GM12878 (cell line): ENCODE measurements at regions not wholly inside any gene's neighbourhood (a gene's known extent, or its start where the extent isn't known, plus 50 kb on each side); places are given as distances from the start of the nearest gene placed in this dataset.

Experiments used
- ATAC-seq: fragments of 200-7000 bp; cut with Tn5 transposase; 3 replicates; pipeline ENCODE4 v1.9.1; 2020; ENCODE audit warnings: mild to moderate bottlenecking, moderate library complexity
- BruUV-seq: library from RNA; stranded (reverse); fragments of 400-500 nt; replicated peaks from 2 replicates; lab custom pipeline; 2021; lab: Mats Ljungman, UMichigan
- CTCF ChIA-PET: fragments of 300-600 bp; sonication (Branson Sonifier 250); formaldehyde crosslinking; extraction: SDS; loops from one replicate; lab custom pipeline; 2021; ENCODE audit warnings: inconsistent platforms; lab: Yijun Ruan, JAX
- POLR2A ChIA-PET: fragments of 350-600 bp; formaldehyde crosslinking; extraction: SDS; loops from one replicate; lab custom pipeline; 2021; ENCODE audit warnings: inconsistent platforms; lab: Charles Lee
- RAD21 ChIA-PET: fragments of 300-600 bp; sonication (Branson Sonifier 250); formaldehyde crosslinking; loops from one replicate; lab custom pipeline; 2023; ENCODE audit warnings: antibody characterized with exemption; ENCODE audit not compliant: unreplicated experiment; lab: Charles Lee
- SMC1A ChIA-PET: fragments of 300-600 bp; sonication (Branson Sonifier 250); formaldehyde crosslinking; loops from one replicate; lab custom pipeline; 2023; ENCODE audit not compliant: unreplicated experiment, uncharacterized antibody; lab: Charles Lee
- DNase-seq: peaks from one replicate; pipeline ENCODE4 v3.0.0-alpha.2; 2011; ENCODE audit warnings: low read depth, low spot score
- FAIRE-seq: peaks from 3 replicates; lab custom pipeline; 2011; peaks lifted over from hg19 to GRCh38; lab: Jason Lieb, UNC
- H2AFZ ChIP-seq: 2 replicates; pipeline ENCODE4 v1.6.0; 2011; ENCODE audit warnings: low read depth, low read length, control low read depth; ENCODE audit not compliant: control insufficient read depth
- H3K27ac ChIP-seq: 2 replicates; pipeline ENCODE4 v1.5.1; 2011; ENCODE audit warnings: control low read depth; ENCODE audit not compliant: control insufficient read depth, insufficient read depth
- H3K27me3 ChIP-seq, 2 experiments: replicated peaks in 1 of 2; 2 replicates each; pipeline versions ENCODE4 v1.6.0 to v1.6.1; 2011; ENCODE audit warnings: low read length in 1 of 2; ENCODE audit not compliant: control insufficient read depth in 2 of 2, insufficient read depth in 2 of 2
- H3K36me3 ChIP-seq, 2 experiments: 2 replicates each; pipeline ENCODE4 v1.5.1; 2011; ENCODE audit warnings: low read length in 1 of 2; ENCODE audit not compliant: control insufficient read depth in 2 of 2, insufficient read depth in 2 of 2
- H3K4me1 ChIP-seq: 2 replicates; pipeline ENCODE4 v1.6.1; 2011; ENCODE audit warnings: mild to moderate bottlenecking, low read length, moderate library complexity, mixed read lengths; ENCODE audit not compliant: control insufficient read depth, insufficient read depth
- H3K4me2 ChIP-seq: 2 replicates; pipeline ENCODE4 v1.6.0; 2011; ENCODE audit warnings: control low read depth; ENCODE audit not compliant: control insufficient read depth, insufficient read depth
- H3K4me3 ChIP-seq: fragments of 200-600 bp; sonication (generic); 2 replicates; pipeline ENCODE4 v1.5.1; 2016
- H3K79me2 ChIP-seq: 2 replicates; pipeline ENCODE4 v1.6.0; 2011; ENCODE audit warnings: low read length; ENCODE audit not compliant: control insufficient read depth, insufficient read depth
- H3K9ac ChIP-seq: 2 replicates; pipeline ENCODE4 v1.8.0; 2011; ENCODE audit warnings: low read length, control low read depth, mixed read lengths; ENCODE audit not compliant: control insufficient read depth, insufficient read depth
- H3K9me3 ChIP-seq: replicated peaks from 3 replicates; pipeline ENCODE4 v1.5.1; 2011; ENCODE audit warnings: mild to moderate bottlenecking, low read length; ENCODE audit not compliant: control insufficient read depth, insufficient read depth
- H4K20me1 ChIP-seq: 2 replicates; pipeline ENCODE4 v1.6.0; 2011; ENCODE audit not compliant: control insufficient read depth, insufficient read depth
- CBFB ChIP-seq: IDR thresholded peaks from 2 replicates; pipeline ENCODE4 v1.6.1; 2016; ENCODE audit warnings: antibody characterized with exemption, low read depth
- CEBPB ChIP-seq, 2 experiments: fragments of 150-350 bp in 1 of 2; IDR thresholded peaks; 2 replicates each; pipeline ENCODE4 v1.6.1; 2012 to 2014; ENCODE audit warnings: low read depth in 2 of 2, low read length in 2 of 2, borderline replicate concordance in 1 of 2, inconsistent platforms in 1 of 2
- FOS ChIP-seq: IDR thresholded peaks from 3 replicates; pipeline ENCODE4 v1.6.1; 2011; ENCODE audit warnings: borderline replicate concordance; ENCODE audit not compliant: insufficient read length; ENCODE audit errors: extremely low read depth
- HCFC1 ChIP-seq: fragments of 150-350 bp; IDR thresholded peaks from 2 replicates; pipeline ENCODE4 v1.6.1; 2014; ENCODE audit warnings: low read length
- IKZF2 ChIP-seq, 2 experiments: fragments of 450-650 bp; IDR thresholded peaks; 2 replicates each; pipeline ENCODE4 v1.6.1; 2017; ENCODE audit warnings: mild to moderate bottlenecking in 2 of 2, moderate library complexity in 2 of 2
- KLF5 ChIP-seq: fragments of 450-650 bp; IDR thresholded peaks from 2 replicates; pipeline ENCODE4 v1.6.1; 2014; ENCODE audit warnings: mild to moderate bottlenecking; ENCODE audit not compliant: partially characterized antibody
- MTA2 ChIP-seq: fragments of 450-650 bp; IDR thresholded peaks from 2 replicates; pipeline ENCODE4 v1.6.1; 2016; ENCODE audit warnings: low read depth, mild to moderate bottlenecking, moderate library complexity
- MXI1 ChIP-seq: fragments of 150-350 bp; IDR thresholded peaks from 2 replicates; pipeline ENCODE4 v1.6.1; 2011; ENCODE audit warnings: low read depth, mild to moderate bottlenecking, inconsistent platforms, low read length, improper control_type of control experiment
- MYB ChIP-seq: fragments of 150-350 bp; IDR thresholded peaks from 2 replicates; pipeline ENCODE4 v1.6.1; 2014; ENCODE audit warnings: mild to moderate bottlenecking, low read depth, low read length, borderline replicate concordance
- MYC ChIP-seq: IDR thresholded peaks from 2 replicates; pipeline ENCODE4 v1.6.1; 2011; ENCODE audit warnings: mild to moderate bottlenecking, low read length, moderate library complexity, inconsistent platforms; ENCODE audit not compliant: insufficient read depth, insufficient replicate concordance, insufficient read length, severe bottlenecking
- POLR2AphosphoS5 ChIP-seq: IDR thresholded peaks from 2 replicates; pipeline ENCODE4 v1.6.1; 2011; ENCODE audit warnings: mild to moderate bottlenecking, low read length, inconsistent platforms
- RAD51 ChIP-seq: fragments of 450-650 bp; IDR thresholded peaks from 2 replicates; pipeline ENCODE4 v1.6.1; 2016; ENCODE audit warnings: moderate library complexity, mild to moderate bottlenecking, inconsistent platforms
- RBBP5 ChIP-seq: fragments of 200-600 bp; sonication (generic); conservative IDR thresholded peaks from 2 replicates; pipeline ENCODE4 v1.6.1; 2016
- RUNX3 ChIP-seq: IDR thresholded peaks from 2 replicates; pipeline ENCODE4 v1.6.1; 2012; ENCODE audit warnings: low read length, inconsistent platforms
- ZNF622 ChIP-seq: fragments of 450-650 bp; IDR thresholded peaks from 2 replicates; pipeline ENCODE4 v1.6.1; 2017; ENCODE audit warnings: mild to moderate bottlenecking, inconsistent platforms
- ZSCAN29 ChIP-seq: fragments of 450-650 bp; IDR thresholded peaks from 2 replicates; pipeline ENCODE4 v1.6.1; 2017; ENCODE audit warnings: mild to moderate bottlenecking, moderate library complexity
- WGBS: methylation state at CpG from one replicate; pipeline ENCODE4 v1.1.6; 2016; ENCODE audit warnings: low lambda C conversion rate; ENCODE audit not compliant: insufficient replicate concordance, insufficient coverage; ENCODE audit errors: missing lambda C conversion rate; 5-methylcytosine and 5-hydroxymethylcytosine counted together
- in situ Hi-C: fragments of 300-500 bp; cut with MboI; formaldehyde crosslinking; loops from 9 replicates; pipeline ENCODE4 v1.14.3; 2018; ENCODE audit warnings: mixed read lengths
- intact Hi-C: fragments of 100-400 bp; cut with micrococcal nuclease; formaldehyde crosslinking; loops from one replicate; pipeline ENCODE4 v1.14.2; 2022; ENCODE audit not compliant: unreplicated experiment

- Histone ChIP-seq H2AFZ (no peak overlapping the region), H3K4me3 (no peak overlapping the region), H3K9me3 (no peaks in the 10 kb centered on the region), H3K4me2 (no peak overlapping the region), H3K27ac (no peak overlapping the region), H3K4me1 (no peaks in the 10 kb centered on the region), H3K79me2 (no peaks in the 10 kb centered on the region), H3K27me3 (no peaks in the 10 kb centered on the region), H4K20me1 (no peaks in the 10 kb centered on the region), H3K9ac (no peak overlapping the region), H3K36me3 (no peaks in the 10 kb centered on the region)
- BruUV-seq: no TSS peak
- DNase-seq (no peak), ATAC-seq (no peak), FAIRE-seq (no peak)
- ChIA-PET CTCF (no interaction called here), RAD21 (no interaction called here), POLR2A (no interaction called here), SMC1A (no interaction called here)
- in situ Hi-C loops (no loop called here), intact Hi-C loops (no loop called here)
- 15% methylated on average over 3 of the region's 3 CpGs for WGBS
- TF ChIP-seq RBBP5 (no peak), HCFC1 (no peak), FOS (no peak), CBFB (no peak), ZSCAN29 (no peak), ZNF622 (no peak), MYC (no peak), POLR2AphosphoS5 (no peak), MYB (no peak), RUNX3 (no peak), MTA2 (no peak), RAD51 (no peak), KLF5 (no peak), MXI1 (no peak), CEBPB (IDR thresholded peaks at IDR 0.05; ENCODE audit: borderline replicate concordance in 1 of 2, low read depth in 2 of 2, low read length in 2 of 2) (no peak), IKZF2 (IDR thresholded peaks at IDR 0.05) (no peak)
These were observed 345.5 kb upstream of the TSHZ3 start for GRCh38 chr19:31694761-31695160.
